GM18508 (cell line): ENCODE measurements at regions not wholly inside any gene's neighbourhood (a gene's known extent, or its start where the extent isn't known, plus 50 kb on each side); places are given as distances from the start of the nearest gene placed in this dataset.
"Not testable (repeated sequence)": the region's sequence is repeated elsewhere in the genome, so short reads cannot be mapped to it uniquely, and the experiment has no call there.

Source experiments
- ATAC-seq: cut with Tn5 transposase; IDR thresholded peaks from one replicate; pipeline ENCODE4 v1.9.1; 2021; ENCODE audit warnings: moderate number of reproducible peaks; ENCODE audit not compliant: insufficient read depth, unreplicated experiment

GRCh38 chr4:26017961-26018700 is 104.1 kb downstream of the SMIM20 start:
- not testable (repeated sequence) for ATAC-seq

DNA sequence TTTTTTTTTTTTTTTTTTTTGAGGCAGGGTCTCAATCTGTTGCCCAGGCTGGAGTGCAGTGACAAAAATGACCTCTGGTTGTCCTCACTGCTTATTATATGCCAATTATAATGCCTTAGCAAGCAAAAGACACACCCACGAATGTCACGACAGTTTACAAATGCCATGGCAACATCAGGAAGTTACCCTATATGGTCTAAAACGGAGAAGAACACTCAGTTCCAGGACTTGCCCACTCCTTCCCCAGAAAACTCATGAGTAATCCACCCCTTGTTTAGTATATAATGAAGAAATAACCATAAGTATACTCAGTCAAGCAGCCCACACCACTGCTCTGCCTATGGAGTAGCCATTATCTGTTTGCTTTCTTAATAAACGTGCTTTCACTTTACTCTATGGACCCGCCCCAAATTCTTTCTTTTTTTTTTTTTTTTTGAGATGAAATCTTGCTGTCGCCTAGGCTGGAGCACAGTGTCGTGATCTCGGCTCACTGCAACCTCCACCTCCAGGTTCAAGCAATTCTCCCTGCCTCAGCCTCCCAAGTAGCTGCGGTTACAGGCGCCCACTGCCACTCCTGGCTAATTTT is 106.2 kb downstream of the SMIM20 start:
- no peak for ATAC-seq

DNA sequence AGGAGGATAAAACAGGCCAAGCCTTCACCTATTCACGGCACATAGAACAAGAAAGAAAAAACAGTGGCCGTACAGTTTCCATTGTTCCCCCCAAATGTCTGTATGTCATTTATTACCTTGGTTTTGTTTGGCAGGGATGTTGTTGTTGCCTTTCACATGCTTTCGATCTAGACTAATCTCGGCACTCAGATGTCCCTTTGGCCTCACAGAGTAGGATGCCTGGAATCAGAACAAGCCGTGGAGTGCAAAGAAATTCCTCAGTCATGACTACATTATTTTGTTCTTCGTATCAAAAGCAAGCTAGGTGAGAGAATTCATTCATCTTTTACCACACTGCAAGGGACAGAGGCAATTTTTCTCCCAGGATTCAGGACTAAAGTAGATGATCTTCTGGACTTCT is 106.9 kb downstream of the SMIM20 start:
- no peak for ATAC-seq

DNA sequence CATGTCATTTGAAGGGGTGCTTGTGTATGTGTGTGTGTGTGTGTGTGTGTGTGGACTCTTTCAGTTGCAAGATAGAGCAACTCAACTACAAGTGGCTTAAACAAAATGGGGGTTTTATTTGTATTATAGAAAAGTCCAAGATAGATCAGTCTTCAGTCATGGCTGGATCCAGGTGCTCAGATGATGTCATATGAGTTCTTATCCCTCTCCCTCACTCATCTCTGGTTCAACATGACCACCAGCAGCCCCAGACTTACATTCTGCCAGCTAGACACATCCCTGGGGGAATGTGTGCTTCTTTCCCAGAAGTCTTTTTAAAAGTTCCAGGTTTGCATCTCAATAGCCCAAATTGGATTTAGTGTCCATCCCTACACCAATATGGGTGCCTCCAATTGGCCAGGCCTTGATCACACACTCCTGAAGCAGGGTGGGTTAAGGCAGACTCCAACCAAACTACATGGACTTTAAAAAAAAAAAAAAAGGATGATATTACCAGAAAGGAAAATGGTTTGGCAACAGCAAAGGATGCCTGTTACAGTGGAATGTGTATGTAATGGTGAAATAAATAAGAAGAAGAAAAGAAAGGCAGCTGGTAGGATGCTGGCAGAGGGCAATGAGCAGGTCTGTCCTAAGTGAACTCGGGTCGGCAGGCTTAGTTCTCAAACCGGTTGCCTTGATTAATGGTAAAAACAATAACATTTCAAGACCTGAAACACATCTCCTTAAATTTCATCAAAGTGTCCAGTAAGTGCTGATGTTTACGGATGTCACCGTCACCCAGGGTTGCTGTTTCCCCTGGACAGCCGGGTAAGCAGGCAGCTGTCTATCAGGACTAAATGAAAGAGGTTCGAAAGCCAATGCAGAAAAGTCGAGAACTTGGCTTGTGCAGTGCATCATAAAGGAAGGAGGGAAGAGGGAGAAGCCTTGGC is 107.7 kb downstream of the SMIM20 start:
- no peak for ATAC-seq

- no peak for ATAC-seq
These were observed 108.6 kb downstream of the SMIM20 start for GRCh38 chr4:26022346-26023202.

DNA sequence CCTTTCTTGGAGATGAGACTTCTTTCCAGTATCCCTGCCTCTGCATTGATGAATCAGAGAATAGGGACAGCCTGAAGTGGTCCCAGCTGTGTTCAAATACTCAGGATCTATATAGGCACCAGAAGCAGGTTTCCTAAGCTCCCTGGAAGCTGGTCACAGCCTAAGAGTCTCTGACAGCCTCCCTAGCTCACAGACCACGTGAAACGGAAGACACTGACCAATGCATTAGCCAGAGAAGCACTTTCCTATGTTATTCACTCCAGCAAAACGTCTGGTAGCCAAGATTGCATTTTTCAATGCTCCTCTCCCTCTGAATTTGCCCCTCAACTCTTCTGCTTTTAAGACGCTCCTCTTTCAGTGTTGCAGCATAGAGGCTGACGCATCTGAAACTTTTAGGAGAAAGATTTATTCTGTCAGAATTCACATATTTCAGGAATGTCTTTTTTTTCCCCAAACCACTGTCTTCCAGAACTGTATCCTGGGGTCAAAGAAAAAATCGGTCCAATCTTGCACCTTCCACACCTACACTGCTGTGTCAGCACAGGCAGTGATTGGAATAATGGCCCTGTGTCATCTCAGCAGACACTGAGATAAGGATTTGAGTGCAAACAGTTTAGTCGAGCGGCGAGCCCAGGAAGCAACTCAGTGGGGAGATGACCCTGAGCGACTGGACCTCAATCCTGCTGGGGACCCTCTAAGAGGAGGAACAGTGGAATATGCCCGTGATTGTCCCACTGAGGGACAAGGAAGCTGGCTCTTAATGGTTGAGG is 109.4 kb downstream of the SMIM20 start:
- ATAC-seq = no peak

- no peak for ATAC-seq
These were observed 110.1 kb downstream of the SMIM20 start for GRCh38 chr4:26024079-26024478.

DNA sequence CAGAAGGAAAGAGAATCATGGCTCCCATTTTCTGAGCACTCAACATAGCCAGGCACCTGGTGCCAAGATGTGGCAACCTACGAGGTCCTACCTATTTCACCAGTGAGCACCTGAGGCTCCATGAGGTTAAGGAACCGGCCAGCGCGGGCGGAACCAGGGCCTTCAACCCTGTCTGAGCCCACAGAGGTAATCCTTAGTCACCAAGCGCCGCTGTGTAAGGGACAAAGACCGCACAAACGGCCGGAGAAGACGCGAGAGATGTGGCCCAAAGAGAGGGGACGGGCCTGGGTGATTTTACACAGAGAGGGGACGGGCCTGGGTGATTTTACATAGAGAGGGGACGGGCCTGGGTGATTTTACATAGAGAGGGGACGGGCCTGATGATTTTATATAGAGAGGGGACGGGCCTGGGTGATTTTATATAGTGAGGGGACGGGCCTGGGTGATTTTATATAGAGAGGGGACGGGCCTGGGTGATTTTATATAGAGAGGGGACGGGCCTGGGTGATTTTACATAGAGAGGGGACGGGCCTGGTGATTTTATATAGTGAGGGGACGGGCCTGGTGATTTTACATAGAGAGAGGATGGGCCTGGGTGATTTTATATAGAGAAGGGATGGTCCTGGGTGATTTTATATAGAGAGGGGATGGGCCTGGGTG is 114.2 kb downstream of the SMIM20 start:
- no peak for ATAC-seq

DNA sequence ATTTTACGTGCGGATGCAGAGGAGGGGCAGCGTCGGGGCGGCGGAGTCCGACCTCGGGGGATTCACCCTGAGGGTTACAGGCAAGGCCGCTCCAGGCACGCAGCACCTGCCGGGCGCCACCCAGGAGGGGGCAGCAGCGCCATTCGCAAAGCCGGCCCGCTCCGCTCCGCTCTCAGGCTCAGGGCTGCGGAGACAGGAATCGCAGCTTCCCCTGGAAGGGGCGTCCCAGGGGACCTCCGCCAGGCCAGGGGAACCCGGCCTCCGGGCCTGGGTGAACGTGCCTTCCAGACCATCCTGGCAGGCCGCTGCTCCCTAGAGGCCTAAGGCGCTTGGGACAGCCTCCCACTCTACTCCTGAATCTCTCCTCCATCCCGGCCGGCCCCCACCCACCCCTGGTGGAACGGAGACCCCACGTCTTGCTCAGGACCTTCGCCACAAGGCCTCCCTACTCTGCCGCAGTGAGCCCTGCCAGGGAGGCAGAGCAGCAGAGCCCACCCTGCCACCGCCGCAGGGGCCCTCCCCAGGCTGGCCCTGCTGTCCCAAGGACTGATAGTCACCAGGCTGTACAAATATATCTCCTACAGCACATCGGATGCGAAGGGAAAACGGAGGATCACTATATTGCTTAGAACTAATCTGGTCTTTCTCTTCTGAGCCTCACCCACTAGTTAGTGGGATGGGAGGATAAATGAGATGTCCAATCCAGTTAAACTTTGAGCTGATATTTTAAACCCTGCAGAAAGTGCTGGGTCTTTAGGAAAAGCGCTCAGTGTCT is 115.0 kb downstream of the SMIM20 start:
- ATAC-seq = peak; percentile 79

DNA sequence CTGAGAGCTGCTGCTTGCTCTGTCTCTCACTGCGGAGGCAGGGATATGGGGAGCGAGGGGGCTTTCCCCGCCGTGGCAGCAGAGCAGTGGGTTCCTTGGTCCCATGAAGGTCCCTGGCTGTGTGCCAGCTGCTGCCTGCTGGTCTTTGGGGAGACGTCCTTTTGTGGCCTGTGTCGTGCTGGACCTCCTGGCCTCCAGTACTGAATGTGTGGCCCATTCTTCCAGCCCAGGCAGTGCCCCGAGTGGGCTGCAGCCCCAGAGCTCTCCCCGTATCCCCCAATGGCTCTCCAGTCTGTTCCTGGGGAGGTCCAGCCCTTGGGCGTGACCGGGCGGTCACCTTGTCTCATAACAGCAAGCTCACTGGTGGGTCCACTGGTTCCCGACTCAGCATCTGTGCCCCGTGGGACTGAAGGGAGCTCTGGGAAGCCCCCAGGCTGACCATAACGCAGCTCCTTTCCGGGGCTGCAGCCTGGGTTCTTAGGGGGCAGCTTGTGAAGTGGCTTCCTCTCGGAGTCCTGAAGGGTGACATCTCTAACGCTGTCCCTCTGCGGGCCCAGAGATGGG is 115.6 kb downstream of the SMIM20 start:
- ATAC-seq = no peak

DNA sequence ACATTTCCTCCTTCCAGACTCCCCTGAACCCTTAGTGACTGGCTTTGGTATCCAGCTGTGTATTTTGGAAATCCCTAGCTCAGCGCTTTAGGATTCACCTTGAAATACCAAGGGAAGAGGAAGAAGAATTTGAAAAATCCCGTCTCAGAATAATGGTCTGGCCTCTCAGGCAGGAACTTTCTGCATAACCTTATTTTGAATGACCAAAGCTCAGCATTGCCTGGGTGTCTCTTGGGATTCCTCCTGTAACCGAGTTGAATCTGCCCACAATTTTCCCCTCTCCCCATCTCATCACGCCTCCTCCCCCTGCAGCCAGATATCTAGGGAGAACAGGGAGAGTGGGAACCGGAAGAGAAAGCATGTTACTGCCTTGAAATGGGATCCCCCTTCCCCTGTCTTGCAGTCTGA is 116.2 kb downstream of the SMIM20 start:
- ATAC-seq = no peak

DNA sequence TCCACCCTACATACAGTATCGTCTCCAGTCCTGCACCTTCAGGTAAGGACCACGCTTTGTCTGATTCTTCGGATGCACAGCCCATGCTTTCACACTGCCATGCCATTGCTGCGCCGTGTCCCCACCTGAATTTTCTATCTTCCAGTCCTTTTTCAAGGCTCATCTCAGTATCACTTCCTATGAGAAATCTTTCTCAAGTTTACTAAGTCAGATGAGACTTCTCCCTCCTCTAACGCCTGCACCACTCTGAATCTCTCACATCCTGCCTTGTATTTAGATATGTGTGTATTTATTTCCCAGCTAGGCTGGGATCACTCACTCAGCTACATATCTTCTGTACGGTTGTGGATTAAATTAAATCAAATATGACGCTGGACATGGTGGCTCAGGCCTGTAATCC is 116.8 kb downstream of the SMIM20 start:
- no peak for ATAC-seq

- ATAC-seq = no peak
These were observed 117.7 kb downstream of the SMIM20 start for GRCh38 chr4:26031704-26032103.

DNA sequence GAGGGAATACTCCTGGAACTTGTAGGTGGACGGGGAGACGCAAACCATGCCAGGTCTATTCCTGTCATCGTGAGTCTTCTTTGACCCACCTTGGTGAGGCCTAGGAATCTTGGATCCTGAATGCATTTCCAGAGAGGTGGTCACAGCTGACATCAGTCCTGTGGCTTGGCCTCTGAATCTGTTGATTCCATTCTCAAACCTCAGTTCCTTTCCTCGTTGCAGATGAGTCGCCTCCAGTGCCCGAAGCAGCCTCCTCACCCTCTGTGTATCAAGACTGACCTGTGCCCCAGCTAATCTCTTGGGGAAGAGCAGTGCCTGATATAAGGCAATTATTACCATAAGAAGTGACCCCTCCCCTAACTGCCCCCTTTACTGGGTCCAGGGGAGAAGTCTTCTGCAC is 118.1 kb downstream of the SMIM20 start:
- ATAC-seq = no peak

DNA sequence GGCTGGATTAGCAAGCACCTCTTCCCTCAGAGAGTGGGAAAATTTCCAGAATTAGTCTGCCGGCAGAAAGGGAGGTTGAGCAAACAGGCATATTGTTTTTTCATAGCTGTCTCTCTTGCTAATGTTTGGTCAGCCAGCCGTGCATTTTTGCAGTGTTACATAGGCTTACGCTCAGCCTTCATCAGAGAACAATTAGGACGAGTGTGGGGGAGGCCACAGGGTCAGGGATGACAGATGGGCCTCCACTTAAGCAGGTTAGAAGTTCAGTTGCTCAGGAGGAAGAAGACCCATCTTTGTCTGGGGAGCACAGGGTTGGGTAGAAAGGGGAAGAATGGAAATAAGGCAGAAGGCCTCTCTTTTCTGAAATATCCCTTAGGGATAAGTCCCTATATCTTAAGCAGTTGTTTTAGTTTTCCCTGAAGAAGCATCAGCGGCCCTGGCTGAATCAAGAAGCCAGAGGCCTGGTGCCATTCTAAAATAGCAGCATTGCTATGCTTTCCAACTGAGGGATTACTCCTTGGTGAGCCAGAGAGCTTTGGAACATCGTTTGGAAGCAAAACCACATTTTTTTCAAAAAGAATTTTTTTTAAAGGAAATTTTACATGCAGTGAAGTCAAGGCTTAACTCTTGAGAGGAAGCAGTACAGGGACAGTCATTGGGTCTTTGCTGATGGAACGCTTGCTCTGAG is 118.8 kb downstream of the SMIM20 start:
- no peak for ATAC-seq

DNA sequence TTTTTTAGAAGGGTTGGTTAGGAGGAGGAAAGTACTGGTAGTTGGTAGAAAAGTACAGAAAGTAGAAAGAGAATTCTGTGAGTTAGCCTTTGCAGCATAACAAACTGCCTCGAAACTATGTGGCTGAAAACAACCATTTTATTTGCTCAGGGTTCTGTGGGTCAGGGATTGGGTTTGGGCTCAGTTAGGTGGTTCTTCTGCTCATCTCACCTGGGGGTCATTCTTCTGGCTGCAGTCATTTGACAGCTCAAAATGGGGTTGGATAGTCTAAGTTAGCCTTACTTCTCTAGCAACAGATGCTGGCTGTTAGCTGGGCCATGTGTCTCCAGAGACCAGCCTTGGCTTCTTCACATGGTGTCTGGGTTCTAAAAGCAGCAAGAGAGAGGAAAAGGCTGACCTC is 119.4 kb downstream of the SMIM20 start:
- ATAC-seq = no peak

GRCh38 chr4:26034849-26035248 is 120.8 kb downstream of the SMIM20 start:
- peak; percentile 58 for ATAC-seq
